ENCODE measurements at regions not wholly inside any gene's neighbourhood (a gene's known extent, or its start where the extent isn't known, plus 50 kb on each side); places are given as distances from the start of the nearest gene placed in this dataset.

- TF ChIP-seq, protein P1, sequence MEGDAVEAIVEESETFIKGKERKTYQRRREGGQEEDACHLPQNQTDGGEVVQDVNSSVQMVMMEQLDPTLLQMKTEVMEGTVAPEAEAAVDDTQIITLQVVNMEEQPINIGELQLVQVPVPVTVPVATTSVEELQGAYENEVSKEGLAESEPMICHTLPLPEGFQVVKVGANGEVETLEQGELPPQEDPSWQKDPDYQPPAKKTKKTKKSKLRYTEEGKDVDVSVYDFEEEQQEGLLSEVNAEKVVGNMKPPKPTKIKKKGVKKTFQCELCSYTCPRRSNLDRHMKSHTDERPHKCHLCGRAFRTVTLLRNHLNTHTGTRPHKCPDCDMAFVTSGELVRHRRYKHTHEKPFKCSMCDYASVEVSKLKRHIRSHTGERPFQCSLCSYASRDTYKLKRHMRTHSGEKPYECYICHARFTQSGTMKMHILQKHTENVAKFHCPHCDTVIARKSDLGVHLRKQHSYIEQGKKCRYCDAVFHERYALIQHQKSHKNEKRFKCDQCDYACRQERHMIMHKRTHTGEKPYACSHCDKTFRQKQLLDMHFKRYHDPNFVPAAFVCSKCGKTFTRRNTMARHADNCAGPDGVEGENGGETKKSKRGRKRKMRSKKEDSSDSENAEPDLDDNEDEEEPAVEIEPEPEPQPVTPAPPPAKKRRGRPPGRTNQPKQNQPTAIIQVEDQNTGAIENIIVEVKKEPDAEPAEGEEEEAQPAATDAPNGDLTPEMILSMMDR (IDR thresholded peaks at IDR 0.05; ENCODE audit: low read depth, low read length): no peak
- no peak for TF ChIP-seq POLR2A (IDR thresholded peaks at IDR 0.05; ENCODE audit: extremely low read depth, insufficient read length)
Observed at GRCh38 chr18:22826726-22827125, 106.4 kb upstream of the RBBP8 start.
